GM21619 (cell line): ENCODE measurements at regions not wholly inside any gene's neighbourhood (a gene's known extent, or its start where the extent isn't known, plus 50 kb on each side); places are given as distances from the start of the nearest gene placed in this dataset.

ENCODE experiments used
- ATAC-seq: cut with Tn5 transposase; IDR thresholded peaks from one replicate; pipeline ENCODE4 v1.9.1; 2021; ENCODE audit not compliant: unreplicated experiment

GRCh38 chr7:33841031-33841430 lies 64.3 kb upstream of the BMPER start:
- ATAC-seq: no peak

GRCh38 chr7:33841705-33842129 lies 63.6 kb upstream of the BMPER start:
- ATAC-seq: no peak

GRCh38 chr7:33842150-33842549 lies 63.2 kb upstream of the BMPER start:
- no peak for ATAC-seq

GRCh38 chr7:33845991-33846509 lies 59.3 kb upstream of the BMPER start:
- no peak for ATAC-seq

- ATAC-seq: no peak
Observed at GRCh38 chr7:33849004-33849403, 56.3 kb upstream of the BMPER start.

- ATAC-seq: no peak
Observed at GRCh38 chr7:33849971-33850559, 55.3 kb upstream of the BMPER start.

GRCh38 chr7:33850768-33851167 lies 54.6 kb upstream of the BMPER start:
- no peak for ATAC-seq

- ATAC-seq: no peak
Observed at GRCh38 chr7:33852838-33853237, 52.5 kb upstream of the BMPER start.

- ATAC-seq: no peak
Observed at GRCh38 chr7:33853361-33854062, 51.8 kb upstream of the BMPER start.

- ATAC-seq: no peak
Observed at GRCh38 chr7:33854178-33854577, 51.2 kb upstream of the BMPER start.

- ATAC-seq: no peak
Observed at GRCh38 chr7:33854801-33855350, 50.5 kb upstream of the BMPER start.
